C4-2B (cell line): ENCODE measurements at regions not wholly inside any gene's neighbourhood (a gene's known extent, or its start where the extent isn't known, plus 50 kb on each side); places are given as distances from the start of the nearest gene placed in this dataset.

Source experiments
- H3K27ac ChIP-seq: fragments of 450-650 bp; 2 replicates; pipeline ENCODE4 v1.5.1; 2017
- ZFX ChIP-seq: fragments of 450-650 bp; IDR thresholded peaks from 2 replicates; pipeline ENCODE4 v1.6.1; 2017
- TF ChIP-seq, protein P1 (sequence below): fragments of 450-650 bp; conservative IDR thresholded peaks from 2 replicates; pipeline ENCODE4 v1.5.1; 2017; ENCODE audit warnings: mild to moderate bottlenecking

DNA sequence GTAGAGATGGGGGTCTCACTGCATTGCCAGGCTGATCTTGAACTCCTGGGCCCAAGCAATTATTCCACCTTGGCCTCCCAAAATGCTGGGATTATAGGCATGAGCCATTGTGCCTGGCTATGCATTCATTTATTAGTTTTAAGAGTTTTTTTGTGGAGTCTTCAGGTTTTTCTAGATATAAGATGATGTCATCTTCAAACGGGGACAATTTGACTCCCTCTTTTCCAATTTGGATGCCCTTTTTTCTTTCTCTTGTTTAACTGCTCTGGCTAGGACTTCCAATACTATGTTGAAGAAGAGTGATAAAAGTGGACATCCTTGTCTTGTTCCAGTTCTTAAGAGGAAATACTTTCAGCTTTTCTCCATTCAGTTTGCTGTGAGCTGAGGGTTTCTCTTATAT, 113.7 kb upstream of the PARD3B start:
- no peak overlapping the region for H3K27ac ChIP-seq
- TF ChIP-seq, protein P1, sequence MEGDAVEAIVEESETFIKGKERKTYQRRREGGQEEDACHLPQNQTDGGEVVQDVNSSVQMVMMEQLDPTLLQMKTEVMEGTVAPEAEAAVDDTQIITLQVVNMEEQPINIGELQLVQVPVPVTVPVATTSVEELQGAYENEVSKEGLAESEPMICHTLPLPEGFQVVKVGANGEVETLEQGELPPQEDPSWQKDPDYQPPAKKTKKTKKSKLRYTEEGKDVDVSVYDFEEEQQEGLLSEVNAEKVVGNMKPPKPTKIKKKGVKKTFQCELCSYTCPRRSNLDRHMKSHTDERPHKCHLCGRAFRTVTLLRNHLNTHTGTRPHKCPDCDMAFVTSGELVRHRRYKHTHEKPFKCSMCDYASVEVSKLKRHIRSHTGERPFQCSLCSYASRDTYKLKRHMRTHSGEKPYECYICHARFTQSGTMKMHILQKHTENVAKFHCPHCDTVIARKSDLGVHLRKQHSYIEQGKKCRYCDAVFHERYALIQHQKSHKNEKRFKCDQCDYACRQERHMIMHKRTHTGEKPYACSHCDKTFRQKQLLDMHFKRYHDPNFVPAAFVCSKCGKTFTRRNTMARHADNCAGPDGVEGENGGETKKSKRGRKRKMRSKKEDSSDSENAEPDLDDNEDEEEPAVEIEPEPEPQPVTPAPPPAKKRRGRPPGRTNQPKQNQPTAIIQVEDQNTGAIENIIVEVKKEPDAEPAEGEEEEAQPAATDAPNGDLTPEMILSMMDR = no peak
- TF ChIP-seq ZFX = no peak

DNA sequence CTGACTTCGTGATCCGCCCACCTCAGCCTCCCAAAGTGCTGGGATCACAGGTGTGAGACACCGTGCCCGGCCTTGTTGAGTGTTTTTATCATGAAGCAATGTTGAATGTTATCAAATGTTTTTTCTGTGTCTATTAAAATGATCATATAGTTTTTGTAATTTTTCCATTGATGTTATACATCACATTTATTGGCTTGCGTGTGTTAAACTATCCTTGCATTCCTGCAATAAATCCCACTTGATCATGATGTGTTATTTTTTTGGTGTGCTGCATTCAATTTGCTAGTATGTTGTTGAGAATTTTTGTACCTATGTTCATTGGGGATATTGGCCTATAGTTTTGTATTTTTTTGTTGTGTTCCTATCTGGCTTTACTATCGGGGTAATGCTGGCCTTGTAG, 113.1 kb upstream of the PARD3B start:
- no peak overlapping the region for H3K27ac ChIP-seq
- TF ChIP-seq, protein P1 = no peak
- no peak for TF ChIP-seq ZFX

DNA sequence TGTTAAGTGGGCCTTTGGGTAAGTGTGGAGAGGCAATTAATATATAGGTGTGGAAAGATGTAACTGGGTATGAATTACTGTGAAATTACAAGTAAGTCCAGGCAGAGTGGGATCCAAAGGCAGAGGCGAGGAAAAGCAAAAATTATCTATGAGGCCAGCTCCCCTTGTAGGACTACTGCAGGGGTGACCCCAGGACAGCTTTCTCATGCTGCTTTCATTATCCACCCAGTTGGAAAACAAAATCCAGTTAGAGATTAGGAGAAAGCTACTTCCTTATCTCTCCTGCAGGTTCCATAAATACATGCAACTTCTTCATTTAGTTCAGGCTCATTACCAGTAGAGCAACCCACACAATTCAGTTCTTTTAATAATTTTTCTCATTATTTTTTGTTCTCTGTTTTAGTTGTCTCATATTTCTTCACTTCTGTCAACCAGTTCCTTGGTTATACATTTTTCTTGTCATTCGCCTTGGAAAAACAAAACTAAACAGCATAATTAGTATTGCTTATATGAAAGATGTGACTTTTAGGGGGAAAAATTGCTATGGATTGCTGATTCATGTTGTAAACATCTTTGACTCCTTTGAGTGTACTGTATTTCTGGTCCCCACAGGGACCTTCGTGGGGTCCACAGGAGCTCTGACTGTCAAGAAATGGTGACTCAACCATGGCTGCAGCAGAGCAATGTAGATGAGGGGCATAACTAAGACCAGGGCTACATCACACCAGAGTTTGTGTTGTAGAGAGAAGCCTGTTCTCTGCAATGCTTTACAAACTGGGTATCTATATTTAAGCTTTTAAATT, 110.4 kb upstream of the PARD3B start:
- no peak for TF ChIP-seq ZFX
- TF ChIP-seq, protein P1 = no peak
- no peak overlapping the region for H3K27ac ChIP-seq

DNA sequence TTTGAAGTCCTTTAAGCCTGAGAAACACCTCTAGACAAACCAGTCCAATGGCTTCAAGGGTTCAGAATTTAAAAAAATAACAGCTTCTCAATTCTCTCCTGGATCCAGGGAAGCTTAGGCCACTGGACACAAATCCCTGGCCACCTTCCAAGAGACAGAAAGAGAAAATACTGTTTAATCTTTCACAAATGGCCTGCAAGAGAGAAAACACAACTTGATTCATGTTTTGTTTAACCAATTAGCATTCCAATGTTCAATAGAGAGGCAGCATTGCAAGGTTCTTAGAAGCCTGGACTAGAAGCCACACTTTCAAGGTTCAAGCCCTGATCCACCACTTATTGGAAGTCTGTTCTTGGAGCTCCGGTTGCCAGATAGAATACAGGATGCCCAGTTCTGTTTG, 109.0 kb upstream of the PARD3B start:
- no peak overlapping the region for H3K27ac ChIP-seq
- TF ChIP-seq, protein P1 = no peak
- no peak for TF ChIP-seq ZFX

DNA sequence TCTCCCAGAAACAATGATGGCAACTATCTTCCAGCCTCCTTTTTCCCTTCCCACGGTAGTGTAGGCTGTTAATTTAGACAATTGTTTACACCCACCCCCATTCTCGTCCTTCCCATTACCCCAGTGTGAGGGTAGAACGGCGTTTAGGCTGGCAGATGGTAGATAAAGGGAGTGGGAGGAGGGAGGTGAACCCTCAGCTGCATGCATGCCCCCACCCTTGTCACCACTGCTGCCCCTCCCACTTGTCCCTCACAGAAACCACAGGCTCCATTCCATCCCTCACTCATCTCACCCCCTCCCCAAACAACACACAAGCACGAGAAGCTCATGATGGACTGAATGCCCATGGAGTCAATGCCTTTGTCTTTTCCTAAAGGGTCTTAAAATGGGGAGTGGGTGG, 107.9 kb upstream of the PARD3B start:
- no peak for TF ChIP-seq ZFX
- TF ChIP-seq, protein P1 = no peak
- H3K27ac ChIP-seq = no peak overlapping the region

DNA sequence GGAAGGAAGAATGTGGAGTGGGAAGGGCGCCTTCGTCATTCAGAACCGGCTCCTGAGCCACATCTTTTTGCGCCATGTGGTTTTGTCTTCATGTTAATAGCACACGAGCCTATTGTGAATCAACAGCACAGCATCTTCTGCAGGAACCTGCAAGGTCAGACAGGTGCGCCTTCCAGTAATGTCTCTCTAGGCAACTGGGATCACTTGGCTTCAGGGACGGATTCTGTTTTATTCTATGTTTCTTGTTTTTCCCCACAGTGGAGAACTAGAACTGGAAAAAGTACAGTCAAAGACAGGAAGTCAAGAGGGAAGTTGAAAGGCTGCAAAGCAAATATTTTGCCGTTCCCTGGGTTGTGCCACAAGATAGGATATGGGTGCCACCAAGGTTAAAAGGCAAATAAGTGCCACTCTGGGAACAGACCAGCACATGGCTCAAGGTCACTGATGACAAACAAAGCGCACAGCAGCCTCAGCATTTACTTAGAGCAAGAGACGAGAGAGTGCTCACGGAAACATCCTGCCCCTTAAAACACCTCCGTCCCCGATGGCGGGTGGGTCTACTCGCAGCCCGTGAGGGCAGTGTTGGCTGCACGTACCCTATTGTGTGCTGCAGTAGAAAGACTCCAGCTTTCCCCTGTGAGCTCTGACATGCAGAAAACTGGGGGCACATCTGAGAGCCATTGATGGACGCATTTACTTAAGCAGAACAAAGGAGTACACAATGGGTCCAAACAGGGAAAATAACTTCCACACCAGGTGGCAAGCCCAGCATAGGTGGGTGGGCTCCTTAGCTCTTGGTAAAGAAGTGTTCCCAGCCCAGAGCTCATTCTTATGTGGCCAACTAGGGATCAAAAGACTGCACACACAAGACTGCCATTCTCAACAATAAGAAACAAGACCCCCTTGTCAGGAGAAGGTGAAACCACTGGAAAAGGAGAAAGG, 107.2 kb upstream of the PARD3B start:
- TF ChIP-seq, protein P1 = no peak
- no peak for TF ChIP-seq ZFX
- H3K27ac ChIP-seq = no peak overlapping the region

DNA sequence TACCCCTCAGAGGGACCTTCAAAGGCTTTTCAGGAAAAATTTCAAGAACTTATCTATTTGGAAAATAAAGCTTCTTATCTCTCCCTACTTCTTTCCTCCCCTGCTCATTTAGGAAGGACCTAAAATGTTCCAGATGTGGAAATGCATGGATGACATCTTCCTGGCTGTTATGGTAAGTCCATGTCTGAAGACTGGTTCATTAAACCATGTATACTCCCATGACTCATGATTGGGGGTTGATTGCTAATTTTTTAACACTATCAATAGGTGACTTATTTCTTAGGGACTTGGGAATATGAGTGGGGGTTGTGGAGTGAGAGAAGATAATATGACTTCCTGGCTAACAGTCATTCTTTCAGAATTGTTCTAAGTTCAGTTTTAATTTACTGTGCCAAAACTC, 104.0 kb upstream of the PARD3B start:
- TF ChIP-seq, protein P1 = no peak
- no peak for TF ChIP-seq ZFX
- no peak overlapping the region for H3K27ac ChIP-seq
